KMS-11 (cell line): ENCODE measurements at regions not wholly inside any gene's neighbourhood (a gene's known extent, or its start where the extent isn't known, plus 50 kb on each side); places are given as distances from the start of the nearest gene placed in this dataset.

Experiments used
- H2AFZ ChIP-seq: fragments of 200-600 bp; sonication (generic); 2 replicates; pipeline ENCODE4 v1.6.1; 2016; ENCODE audit warnings: antibody characterized with exemption, mixed run types, low read depth
- H3K27ac ChIP-seq: fragments of 200-600 bp; sonication (generic); 2 replicates; pipeline ENCODE4 v1.6.1; 2016; ENCODE audit warnings: mild to moderate bottlenecking, mixed run types
- H3K27me3 ChIP-seq: fragments of 200-600 bp; sonication (generic); 2 replicates; pipeline ENCODE4 v1.6.1; 2017; ENCODE audit warnings: mild to moderate bottlenecking, low read depth, mixed run types, moderate library complexity; ENCODE audit not compliant: insufficient read depth
- H3K36me3 ChIP-seq: fragments of 200-600 bp; sonication (generic); 2 replicates; pipeline ENCODE4 v1.6.1; 2017; ENCODE audit warnings: mild to moderate bottlenecking, mixed run types; ENCODE audit not compliant: insufficient read depth
- H3K4me1 ChIP-seq: fragments of 200-600 bp; sonication (generic); 2 replicates; pipeline ENCODE4 v1.6.1; 2016; ENCODE audit warnings: mild to moderate bottlenecking, low read depth, mixed run types; ENCODE audit not compliant: poor library complexity, severe bottlenecking
- H3K4me2 ChIP-seq: fragments of 200-600 bp; sonication (generic); 2 replicates; pipeline ENCODE4 v1.7.0; 2016; ENCODE audit warnings: mild to moderate bottlenecking, mixed run types
- H3K4me3 ChIP-seq: fragments of 200-600 bp; sonication (generic); IDR thresholded peaks from 2 replicates; pipeline ENCODE4 v1.6.1; 2017; ENCODE audit warnings: low read depth, low read length, mixed read lengths; ENCODE audit not compliant: insufficient read depth
- H3K79me2 ChIP-seq: fragments of 200-600 bp; sonication (generic); 2 replicates; pipeline ENCODE4 v1.6.1; 2016; ENCODE audit warnings: low read depth, mixed run types; ENCODE audit not compliant: insufficient read depth
- H3K9ac ChIP-seq: fragments of 200-600 bp; sonication (generic); 2 replicates; pipeline ENCODE4 v1.6.1; 2016; ENCODE audit warnings: mild to moderate bottlenecking, mixed run types
- H4K20me1 ChIP-seq: fragments of 200-600 bp; sonication (generic); 2 replicates; pipeline ENCODE4 v1.6.1; 2016; ENCODE audit warnings: mild to moderate bottlenecking, mixed run types; ENCODE audit not compliant: insufficient read depth
- CTCF ChIP-seq: fragments of 200-600 bp; sonication (generic); conservative IDR thresholded peaks from 2 replicates; pipeline ENCODE4 v1.6.1; 2017; ENCODE audit warnings: low read depth, mild to moderate bottlenecking, antibody characterized with exemption, low read length, moderate library complexity, mixed read lengths

GRCh38 chr2:6072768-6073167 lies 380.6 kb downstream of the SOX11 start:
- H3K27ac ChIP-seq: no peak overlapping the region
- no peak overlapping the region for H3K9ac ChIP-seq
- no peak for TF ChIP-seq CTCF
- H3K4me2 ChIP-seq: no peak overlapping the region
- H3K79me2 ChIP-seq: no peaks in the 10 kb centered on the region
- no peaks in the 10 kb centered on the region for H3K4me1 ChIP-seq
- H3K27me3 ChIP-seq: no peaks in the 10 kb centered on the region
- no peaks in the 10 kb centered on the region for H3K36me3 ChIP-seq
- no peaks in the 10 kb centered on the region for H4K20me1 ChIP-seq
- no peak overlapping the region for H2AFZ ChIP-seq
- H3K4me3 ChIP-seq: no peak overlapping the region

DNA sequence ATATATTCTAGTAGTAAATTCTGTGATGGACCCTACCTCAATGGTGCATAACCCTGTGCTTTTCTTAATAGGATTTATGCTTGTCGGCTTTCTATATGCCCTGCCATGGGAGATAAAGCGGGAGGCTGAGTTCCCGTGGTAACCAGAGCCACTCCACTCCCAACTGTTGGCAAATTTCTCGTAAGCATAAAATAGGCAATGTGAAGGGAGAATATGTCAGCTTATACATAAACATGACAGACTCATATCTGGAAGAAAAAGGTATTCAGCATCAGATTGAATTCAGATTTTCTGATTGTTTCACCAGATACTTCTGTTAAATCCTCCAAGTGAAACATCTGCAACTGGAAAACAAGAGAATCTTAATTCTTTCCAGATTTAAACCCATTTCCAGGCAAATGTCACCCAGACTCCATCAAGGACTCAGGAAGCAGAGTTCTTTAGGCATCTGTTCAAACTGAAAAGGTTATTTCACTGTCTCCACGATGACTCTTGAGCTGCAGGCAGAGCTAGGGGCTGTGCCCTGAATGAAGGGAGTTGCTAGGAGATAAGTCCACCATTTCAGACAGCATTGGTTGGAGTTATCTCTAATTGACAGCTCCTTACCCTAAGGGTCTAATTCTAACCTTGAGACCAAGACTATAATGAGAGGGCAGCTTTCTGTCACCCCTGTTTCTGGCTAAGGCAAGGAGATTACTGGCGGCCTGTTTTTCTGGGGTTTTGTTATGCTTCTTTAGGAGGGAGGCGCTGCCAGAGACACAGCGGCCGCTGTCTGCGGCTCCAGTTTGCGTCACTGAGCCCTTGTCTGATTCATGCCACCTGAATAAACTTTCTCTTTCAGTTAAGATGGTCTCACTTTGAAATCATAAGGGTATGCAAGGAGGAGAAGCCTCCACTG lies 381.3 kb downstream of the SOX11 start:
- Histone ChIP-seq H3K9ac (no peak overlapping the region), H3K4me1 (no peaks in the 10 kb centered on the region), H4K20me1 (no peaks in the 10 kb centered on the region), H3K27me3 (no peaks in the 10 kb centered on the region), H3K4me3 (no peak overlapping the region), H2AFZ (no peak overlapping the region), H3K4me2 (no peak overlapping the region), H3K27ac (no peak overlapping the region), H3K36me3 (no peaks in the 10 kb centered on the region), H3K79me2 (no peaks in the 10 kb centered on the region)
- no peak for TF ChIP-seq CTCF

- no peaks in the 10 kb centered on the region for H3K4me1 ChIP-seq
- H3K79me2 ChIP-seq: no peaks in the 10 kb centered on the region
- H4K20me1 ChIP-seq: no peaks in the 10 kb centered on the region
- no peaks in the 10 kb centered on the region for H3K27me3 ChIP-seq
- no peak for TF ChIP-seq CTCF
- H2AFZ ChIP-seq: no peak overlapping the region
- H3K9ac ChIP-seq: no peak overlapping the region
- H3K36me3 ChIP-seq: no peaks in the 10 kb centered on the region
- H3K4me3 ChIP-seq: no peak overlapping the region
- H3K4me2 ChIP-seq: no peak overlapping the region
- H3K27ac ChIP-seq: no peak overlapping the region
Observed at GRCh38 chr2:6074089-6074643, 382.0 kb downstream of the SOX11 start.

- Histone ChIP-seq H3K4me1 (no peaks in the 10 kb centered on the region), H3K4me2 (no peak overlapping the region), H4K20me1 (no peaks in the 10 kb centered on the region), H3K4me3 (no peak overlapping the region), H3K27me3 (no peaks in the 10 kb centered on the region), H2AFZ (no peak overlapping the region), H3K79me2 (no peaks in the 10 kb centered on the region), H3K9ac (no peak overlapping the region), H3K27ac (no peak overlapping the region), H3K36me3 (no peaks in the 10 kb centered on the region)
- no peak for TF ChIP-seq CTCF
Observed at GRCh38 chr2:6077585-6077984, 385.4 kb downstream of the SOX11 start.
